GM19351 (cell line): ENCODE measurements at regions not wholly inside any gene's neighbourhood (a gene's known extent, or its start where the extent isn't known, plus 50 kb on each side); places are given as distances from the start of the nearest gene placed in this dataset.

ENCODE experiments used
- ATAC-seq: cut with Tn5 transposase; IDR thresholded peaks from one replicate; pipeline ENCODE4 v1.9.1; 2021; ENCODE audit warnings: mild to moderate bottlenecking, moderate library complexity; ENCODE audit not compliant: unreplicated experiment

GRCh38 chr15:47622055-47622454 lies 95.2 kb upstream of the SEMA6D start:
- no peak for ATAC-seq

GRCh38 chr15:47624503-47624902 lies 92.8 kb upstream of the SEMA6D start:
- ATAC-seq = no peak

DNA sequence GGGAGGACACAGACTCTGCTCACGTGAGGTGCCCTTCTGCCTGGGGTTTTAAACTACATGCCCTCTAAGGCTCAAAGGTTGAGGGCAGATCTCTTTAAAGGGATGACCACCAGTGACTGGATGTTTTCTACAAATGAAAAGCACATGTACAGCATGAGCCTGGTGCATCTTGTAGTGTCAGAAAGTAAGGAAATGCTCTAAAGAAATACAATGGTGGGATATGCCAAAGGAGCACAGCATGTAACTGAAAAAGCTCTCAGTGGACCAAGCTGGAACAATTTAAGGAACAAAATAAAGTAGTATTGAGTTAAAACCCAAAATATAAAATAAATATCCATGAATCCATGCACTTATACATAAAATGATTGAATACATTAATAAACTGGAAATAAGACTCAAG lies 78.3 kb upstream of the SEMA6D start:
- ATAC-seq = no peak

- no peak for ATAC-seq
These were observed 77.2 kb upstream of the SEMA6D start for GRCh38 chr15:47640079-47640478.

- ATAC-seq = no peak
These were observed 76.4 kb upstream of the SEMA6D start for GRCh38 chr15:47640901-47641300.

DNA sequence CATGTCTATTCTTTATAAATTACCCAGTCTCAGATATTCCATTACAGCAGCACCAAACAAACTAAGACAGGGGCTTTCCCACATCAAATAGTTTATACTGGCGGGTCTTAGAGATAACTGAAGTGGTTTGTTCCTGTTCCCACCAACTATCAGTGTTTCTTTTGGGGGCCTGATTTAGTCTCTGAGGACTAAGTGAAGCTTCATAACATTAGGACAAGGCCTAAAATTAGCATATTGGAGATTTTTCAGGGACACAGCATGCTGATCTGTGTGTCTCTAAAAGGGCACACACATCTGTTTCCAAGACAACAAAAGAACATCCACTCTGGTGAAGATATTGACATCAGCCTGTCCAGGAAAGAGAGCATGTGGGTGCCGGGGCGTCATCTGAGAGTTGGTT lies 72.6 kb upstream of the SEMA6D start:
- ATAC-seq = no peak

DNA sequence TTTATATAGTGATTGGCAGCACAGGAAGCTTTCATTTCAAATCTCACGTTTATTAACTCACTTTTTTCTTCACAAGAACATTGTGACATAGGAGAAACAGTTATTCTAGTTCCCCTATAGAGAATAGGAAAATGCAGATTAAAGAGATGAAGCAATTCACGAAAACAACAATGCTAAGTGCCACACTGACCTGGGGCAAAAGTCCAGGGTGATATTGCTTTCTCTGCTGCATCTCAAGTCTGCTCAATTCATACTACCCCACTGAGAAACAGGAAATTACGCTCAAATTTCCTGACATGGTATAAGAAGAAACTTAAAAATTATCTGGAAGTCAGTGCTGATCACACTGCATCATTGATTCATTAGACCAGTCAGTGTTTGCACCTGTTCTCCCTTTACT lies 66.7 kb upstream of the SEMA6D start:
- no peak for ATAC-seq

GRCh38 chr15:47652328-47652727 lies 65.0 kb upstream of the SEMA6D start:
- ATAC-seq = no peak

- no peak for ATAC-seq
These were observed 64.5 kb upstream of the SEMA6D start for GRCh38 chr15:47652844-47653243.

- no peak for ATAC-seq
These were observed 55.6 kb upstream of the SEMA6D start for GRCh38 chr15:47661661-47662180.

DNA sequence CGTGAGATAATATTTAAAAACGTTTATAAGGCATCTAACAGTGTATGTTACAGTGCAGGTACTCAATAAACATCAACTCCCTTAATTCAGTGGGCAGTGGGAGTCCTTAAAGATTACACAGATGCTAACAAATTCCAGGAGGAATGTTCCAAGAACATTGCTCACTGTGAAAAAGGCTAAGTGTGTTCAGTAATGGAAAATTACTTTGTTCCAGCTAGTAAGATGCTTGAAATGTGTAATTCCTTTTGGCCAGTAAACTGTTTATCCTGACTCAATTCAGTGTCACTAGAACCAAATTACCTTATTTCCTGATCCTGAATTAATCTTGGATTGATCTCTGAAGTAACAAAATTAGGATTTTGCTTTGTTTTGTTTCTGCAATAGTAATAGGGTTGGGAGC lies 54.2 kb upstream of the SEMA6D start:
- ATAC-seq = no peak
